Activated naive CD4-positive, alpha-beta T cell treated with anti-CD3 and anti-CD28 coated beads for 36 hours (primary cell): ENCODE measurements at regions not wholly inside any gene's neighbourhood (a gene's known extent, or its start where the extent isn't known, plus 50 kb on each side); places are given as distances from the start of the nearest gene placed in this dataset.

ENCODE experiments used
- CTCF ChIA-PET: fragments of 350-600 bp; sonication (Branson Sonifier 250); formaldehyde crosslinking; loops from one replicate; lab custom pipeline; 2021; ENCODE audit warnings: antibody characterized with exemption; lab: Charles Lee
- DNase-seq: peaks from one replicate; pipeline ENCODE4 v3.0.0-alpha.2; 2020
- H3K27ac Mint-ChIP-seq: one replicate; pipeline ENCODE4 v1.8.0; 2021; ENCODE audit warnings: mild to moderate bottlenecking, mixed read lengths
- H3K27me3 Mint-ChIP-seq: one replicate; pipeline ENCODE4 v1.8.0; 2021; ENCODE audit warnings: low read depth, mixed read lengths
- H3K36me3 Mint-ChIP-seq: one replicate; pipeline ENCODE4 v1.8.0; 2021; ENCODE audit warnings: low read depth, mixed read lengths
- H3K4me1 Mint-ChIP-seq: one replicate; pipeline ENCODE4 v1.8.0; 2021; ENCODE audit warnings: low read depth, mixed read lengths
- H3K4me3 Mint-ChIP-seq: one replicate; pipeline ENCODE4 v1.8.0; 2021; ENCODE audit warnings: mild to moderate bottlenecking, moderate library complexity, mixed read lengths
- H3K9me3 Mint-ChIP-seq: one replicate; pipeline ENCODE4 v1.8.0; 2021; ENCODE audit warnings: mixed read lengths
- intact Hi-C: fragments of 100-400 bp; cut with micrococcal nuclease; formaldehyde crosslinking; loops from one replicate; pipeline ENCODE4 v1.15.1; 2023

DNA sequence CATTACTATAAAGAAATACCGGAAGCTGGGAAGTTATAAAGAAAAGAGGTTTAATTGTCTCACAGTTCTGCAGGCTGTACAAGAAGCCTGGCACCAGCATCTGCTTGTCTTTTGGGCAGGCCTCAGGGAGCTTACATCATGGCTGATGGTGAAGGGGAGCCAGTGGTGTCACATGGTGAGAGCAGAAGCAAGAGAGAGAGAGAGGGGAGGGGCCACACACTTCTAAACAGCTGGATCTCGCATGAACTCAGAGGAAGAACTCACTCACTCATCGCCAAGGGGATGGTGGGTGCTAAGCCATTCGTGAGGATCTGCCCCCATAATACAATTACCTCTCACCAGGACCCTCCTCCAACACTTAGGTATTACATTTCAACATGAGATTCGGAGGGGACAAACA lies 51.8 kb upstream of the ANKRD34C start:
- H3K27me3 Mint-ChIP-seq: peaks cover 11% of the 10 kb centered on the region
- DNase-seq: no peak
- CTCF ChIA-PET: no interaction called here
- H3K27ac Mint-ChIP-seq: no peak overlapping the region
- no peak overlapping the region for H3K4me3 Mint-ChIP-seq
- intact Hi-C loops: no loop called here
- no peaks in the 10 kb centered on the region for H3K4me1 Mint-ChIP-seq
- H3K36me3 Mint-ChIP-seq: peaks cover 2% of the 10 kb centered on the region
- peaks cover 15% of the 10 kb centered on the region for H3K9me3 Mint-ChIP-seq

DNA sequence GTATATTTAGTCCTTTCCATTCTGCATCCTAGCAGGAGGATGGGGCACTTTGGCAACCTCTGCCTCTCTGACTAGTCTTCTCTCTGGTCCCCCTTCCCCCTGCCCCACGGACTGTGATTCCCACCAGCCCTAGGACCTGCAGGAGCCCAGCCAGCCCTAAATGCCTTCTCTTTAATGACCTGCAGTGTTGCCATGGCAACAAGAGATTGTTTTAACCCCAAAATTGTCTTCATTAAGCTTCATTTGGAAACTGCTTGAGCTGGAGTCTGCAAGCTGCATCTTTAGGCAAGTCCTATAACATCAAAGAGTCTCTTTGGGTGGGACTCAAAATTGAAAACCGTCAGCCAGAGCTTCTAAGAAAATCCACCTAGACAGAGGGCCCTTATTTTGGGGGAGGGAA lies 59.7 kb upstream of the ANKRD34C start:
- peaks cover 23% of the 10 kb centered on the region for H3K27me3 Mint-ChIP-seq
- CTCF ChIA-PET: interaction anchor here (0.7 to 1.2 kb wide), 2 partner anchors 38 kb away, joined by 3 read pairs; no protein-coding TSS in a partner anchor
- no peak overlapping the region for H3K4me3 Mint-ChIP-seq
- no peak overlapping the region for H3K27ac Mint-ChIP-seq
- DNase-seq: no peak
- intact Hi-C loops: no loop called here
- no peaks in the 10 kb centered on the region for H3K4me1 Mint-ChIP-seq
- H3K9me3 Mint-ChIP-seq: no peaks in the 10 kb centered on the region
- no peaks in the 10 kb centered on the region for H3K36me3 Mint-ChIP-seq

DNA sequence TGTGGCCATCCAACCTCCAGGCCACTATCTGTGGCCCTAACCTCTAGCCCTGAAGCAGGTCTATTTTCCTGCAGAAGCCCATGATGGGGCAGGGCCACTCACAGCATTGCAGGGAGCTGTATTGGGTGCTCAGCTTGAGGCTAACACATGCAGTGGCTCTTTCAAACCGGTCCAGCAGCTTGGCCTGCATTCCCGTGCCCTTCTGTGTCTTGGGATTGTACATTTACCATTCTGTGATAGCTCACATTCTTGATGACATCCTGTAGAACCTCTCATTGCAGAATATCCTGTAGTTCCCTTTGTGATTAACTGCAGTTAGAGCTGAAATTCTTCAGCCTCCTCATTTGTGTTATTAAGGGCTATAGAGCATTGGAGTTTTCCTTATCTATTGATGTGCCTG lies 60.8 kb upstream of the ANKRD34C start:
- Mint-ChIP-seq H3K9me3 (peaks cover 6% of the 10 kb centered on the region), H3K27me3 (peaks cover 25% of the 10 kb centered on the region), H3K36me3 (peaks cover 1% of the 10 kb centered on the region), H3K27ac (no peak overlapping the region), H3K4me1 (no peaks in the 10 kb centered on the region), H3K4me3 (no peak overlapping the region)
- intact Hi-C loops: no loop called here
- CTCF ChIA-PET: interaction anchor here (1.2 kb wide), 1 partner anchor 37 kb away, joined by 3 read pairs; no protein-coding TSS in a partner anchor
- DNase-seq: no peak

DNA sequence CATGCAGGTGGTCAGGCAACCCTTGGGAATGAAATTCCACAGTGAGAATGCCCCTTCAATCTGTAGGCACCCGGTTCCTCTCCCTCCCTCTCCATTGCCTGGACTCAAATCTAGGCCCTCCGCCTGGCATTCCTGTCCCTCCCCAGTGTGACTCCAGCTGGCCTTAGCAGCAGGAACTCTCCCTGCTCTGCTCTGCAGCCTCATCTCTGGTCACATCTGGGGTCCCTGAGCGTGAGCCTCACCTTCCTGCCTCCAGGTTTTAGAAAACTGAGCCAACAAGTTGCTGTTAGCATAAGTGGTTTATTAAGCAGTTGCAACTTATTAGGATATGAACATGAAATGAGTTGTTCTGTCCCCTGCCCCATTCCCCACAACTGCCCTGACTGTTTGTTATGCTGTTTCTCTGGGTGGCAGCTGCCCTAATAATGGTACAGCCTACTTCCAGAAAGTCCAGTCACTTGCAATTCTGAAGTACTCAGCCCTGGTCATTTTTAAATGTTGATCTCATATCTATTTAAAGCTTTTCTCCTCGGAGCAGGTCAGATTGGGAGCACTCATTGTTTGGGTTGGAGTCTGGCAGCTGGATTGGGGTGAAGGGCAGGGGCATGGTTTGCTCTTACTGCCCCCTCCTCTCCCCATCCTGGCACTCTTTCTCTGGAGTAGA lies 63.0 kb upstream of the ANKRD34C start:
- DNase-seq: no peak
- Mint-ChIP-seq H3K4me1 (no peaks in the 10 kb centered on the region), H3K27ac (no peak overlapping the region), H3K9me3 (peaks cover 6% of the 10 kb centered on the region), H3K4me3 (no peak overlapping the region), H3K27me3 (peaks cover 23% of the 10 kb centered on the region), H3K36me3 (peaks cover 1% of the 10 kb centered on the region)
- CTCF ChIA-PET: no interaction called here
- intact Hi-C loops: no loop called here

DNA sequence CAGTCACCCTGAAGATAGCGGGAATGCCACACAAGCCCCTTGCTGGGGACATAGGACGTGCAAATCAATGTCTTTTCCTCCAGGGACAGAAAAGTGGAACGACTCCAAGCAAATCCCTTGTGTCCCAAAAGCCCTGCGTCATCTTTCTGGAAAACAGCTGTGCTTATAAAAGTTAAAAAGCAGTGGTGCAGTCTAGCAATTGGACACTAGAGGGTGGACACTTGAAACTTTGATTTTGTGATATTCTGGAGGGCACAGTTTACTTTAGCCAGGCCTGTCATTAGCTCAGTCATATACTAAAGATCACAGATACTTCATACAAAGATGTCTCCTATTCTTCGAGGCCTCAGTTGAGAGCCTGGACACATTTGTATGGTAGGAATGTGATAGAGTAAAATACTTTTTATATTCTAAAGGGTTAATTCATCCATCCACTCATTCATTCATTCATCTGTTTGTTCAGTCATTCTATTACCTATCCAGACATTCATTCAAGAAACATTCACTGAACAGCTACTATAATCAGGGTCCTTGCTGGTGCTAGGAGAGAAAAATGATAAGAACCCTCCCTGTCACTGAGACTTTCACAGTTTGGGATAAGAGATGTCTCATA lies 63.8 kb upstream of the ANKRD34C start:
- Mint-ChIP-seq H3K27ac (no peak overlapping the region), H3K4me1 (no peaks in the 10 kb centered on the region), H3K4me3 (no peak overlapping the region), H3K27me3 (peaks cover 18% of the 10 kb centered on the region), H3K36me3 (peaks cover 1% of the 10 kb centered on the region), H3K9me3 (peaks cover 6% of the 10 kb centered on the region)
- DNase-seq: no peak
- CTCF ChIA-PET: no interaction called here
- intact Hi-C loops: no loop called here

DNA sequence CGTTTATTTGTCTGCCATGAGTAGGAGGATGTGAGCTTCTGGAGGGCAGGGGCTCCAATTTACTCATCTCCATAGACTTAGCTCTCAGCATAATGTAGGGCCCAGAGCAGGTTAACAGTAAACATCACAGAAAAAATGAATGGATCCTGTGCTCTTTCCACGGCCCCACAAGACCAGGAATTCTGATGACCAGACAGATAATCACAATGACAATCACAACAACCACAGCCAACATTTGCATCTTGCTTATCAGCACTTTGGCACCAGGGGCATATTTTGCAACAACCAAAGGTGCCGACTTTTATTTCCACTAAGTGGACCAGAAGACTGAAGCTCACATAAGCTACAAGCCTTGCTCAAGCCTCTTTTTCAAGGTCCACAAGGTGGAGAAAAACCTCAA lies 68.9 kb upstream of the ANKRD34C start:
- H3K27ac Mint-ChIP-seq: no peak overlapping the region
- DNase-seq: no peak
- CTCF ChIA-PET: no interaction called here

DNA sequence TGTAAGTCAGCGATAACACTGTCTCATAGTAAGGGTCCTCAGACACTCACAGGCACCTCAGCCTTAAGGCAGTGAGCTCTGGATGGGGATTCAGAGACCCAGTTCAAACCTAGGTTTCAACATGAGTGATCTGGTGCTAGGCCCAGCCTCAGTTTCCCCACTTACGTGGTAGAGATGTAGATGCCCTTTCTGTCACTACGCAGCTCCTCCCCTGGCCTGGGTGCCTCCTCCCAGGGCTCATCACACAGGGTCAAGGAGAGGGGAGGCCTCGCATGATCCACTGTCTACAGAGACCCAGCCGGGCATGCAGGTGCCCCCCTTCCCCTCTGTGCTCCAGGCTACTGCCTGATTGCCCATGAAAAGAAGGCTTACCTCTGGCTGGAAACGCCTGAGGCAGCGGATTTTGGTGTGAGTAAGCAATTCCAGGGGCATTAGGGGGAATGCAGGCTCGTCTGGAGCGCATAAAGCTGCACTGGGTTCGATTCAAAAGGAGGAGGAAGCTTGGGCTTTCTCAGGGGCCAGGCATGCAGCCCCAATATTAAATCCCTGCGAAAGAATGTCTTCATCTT lies 69.8 kb upstream of the ANKRD34C start:
- H3K36me3 Mint-ChIP-seq: peaks cover 1% of the 10 kb centered on the region
- CTCF ChIA-PET: no interaction called here
- DNase-seq: no peak
- peaks cover 37% of the 10 kb centered on the region for H3K27me3 Mint-ChIP-seq
- H3K9me3 Mint-ChIP-seq: peaks cover 6% of the 10 kb centered on the region
- H3K4me3 Mint-ChIP-seq: no peak overlapping the region
- H3K27ac Mint-ChIP-seq: no peak overlapping the region
- H3K4me1 Mint-ChIP-seq: no peaks in the 10 kb centered on the region
- intact Hi-C loops: no loop called here

More for the DNA sequence above, 68.9 kb upstream of the ANKRD34C start:
- H3K36me3 Mint-ChIP-seq: peaks cover 1% of the 10 kb centered on the region
- no peaks in the 10 kb centered on the region for H3K4me1 Mint-ChIP-seq
- intact Hi-C loops: no loop called here
- H3K4me3 Mint-ChIP-seq: no peak overlapping the region
- H3K9me3 Mint-ChIP-seq: peaks cover 6% of the 10 kb centered on the region
- peaks cover 32% of the 10 kb centered on the region for H3K27me3 Mint-ChIP-seq

DNA sequence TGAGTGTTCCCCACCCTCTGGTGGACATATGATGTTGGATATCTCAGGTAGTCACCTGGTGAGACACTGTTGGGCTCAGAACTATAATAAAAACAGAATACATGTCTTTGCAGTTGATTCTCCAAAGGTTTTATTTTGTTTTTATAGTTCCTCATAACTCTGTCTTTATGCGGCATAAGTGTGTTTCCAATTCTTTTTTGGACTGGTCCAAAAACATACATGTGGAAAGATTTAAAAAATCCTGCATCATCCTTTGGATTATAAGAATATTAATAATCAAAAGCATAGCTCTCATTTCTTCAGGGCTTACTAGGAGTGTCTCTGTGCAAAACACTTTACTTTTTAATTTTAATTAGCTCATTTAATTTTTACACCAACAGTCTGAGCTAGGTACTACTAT lies 71.0 kb upstream of the ANKRD34C start:
- CTCF ChIA-PET: interaction anchor here (0.9 kb wide), 1 partner anchor 27 kb away, joined by 3 read pairs; no protein-coding TSS in a partner anchor
- Mint-ChIP-seq H3K27ac (no peak overlapping the region), H3K36me3 (no peaks in the 10 kb centered on the region), H3K4me3 (no peak overlapping the region), H3K4me1 (no peaks in the 10 kb centered on the region), H3K27me3 (peaks cover 36% of the 10 kb centered on the region), H3K9me3 (no peaks in the 10 kb centered on the region)
- intact Hi-C loops: no loop called here
- DNase-seq: no peak

DNA sequence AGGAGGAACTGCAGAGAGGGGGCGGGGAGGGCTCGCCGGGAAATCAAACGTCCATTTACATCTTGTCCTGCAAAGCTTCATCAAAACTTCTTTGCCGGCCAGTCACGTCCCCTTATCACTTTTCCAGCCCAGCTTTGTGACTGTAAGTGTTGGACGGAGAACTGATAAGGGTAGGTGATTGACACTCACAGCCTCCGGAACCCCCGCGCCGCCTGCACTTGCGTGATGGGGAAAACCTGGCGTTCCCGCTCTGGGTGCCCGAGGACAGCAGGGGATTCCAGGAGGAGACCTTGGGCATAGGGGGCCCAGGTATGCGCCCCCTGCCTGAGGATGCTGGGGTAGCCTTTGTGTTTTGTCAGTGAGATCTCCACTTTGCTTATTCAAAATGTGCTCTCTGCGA lies 72.8 kb upstream of the ANKRD34C start:
- CTCF ChIA-PET: no interaction called here
- H3K27me3 Mint-ChIP-seq: peaks cover 30% of the 10 kb centered on the region

DNA sequence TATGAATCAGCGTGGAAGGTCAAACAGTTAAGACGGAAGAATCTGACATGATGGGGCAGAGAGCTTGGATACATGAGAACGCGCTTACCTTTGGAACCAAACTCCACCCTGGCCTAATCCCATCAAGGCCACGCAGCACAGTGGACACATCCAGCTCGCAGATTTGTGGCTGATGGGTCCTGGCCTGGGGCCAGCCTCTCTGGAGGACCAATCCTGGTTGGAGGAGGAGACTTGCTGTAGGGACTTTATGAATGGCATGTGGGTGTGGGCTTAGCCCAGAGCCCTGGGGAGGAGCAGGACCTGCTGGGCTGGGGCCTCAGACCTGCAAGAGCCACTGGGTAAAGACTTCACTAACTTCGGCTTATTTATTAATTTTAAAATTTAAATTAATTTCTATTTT lies 73.4 kb upstream of the ANKRD34C start:
- intact Hi-C loops: no loop called here

More for the DNA sequence above, 72.8 kb upstream of the ANKRD34C start:
- H3K4me1 Mint-ChIP-seq: no peaks in the 10 kb centered on the region
- H3K4me3 Mint-ChIP-seq: no peak overlapping the region
- no peak for DNase-seq
- intact Hi-C loops: no loop called here
- H3K36me3 Mint-ChIP-seq: no peaks in the 10 kb centered on the region
- H3K27ac Mint-ChIP-seq: no peak overlapping the region
- H3K9me3 Mint-ChIP-seq: no peaks in the 10 kb centered on the region

DNA sequence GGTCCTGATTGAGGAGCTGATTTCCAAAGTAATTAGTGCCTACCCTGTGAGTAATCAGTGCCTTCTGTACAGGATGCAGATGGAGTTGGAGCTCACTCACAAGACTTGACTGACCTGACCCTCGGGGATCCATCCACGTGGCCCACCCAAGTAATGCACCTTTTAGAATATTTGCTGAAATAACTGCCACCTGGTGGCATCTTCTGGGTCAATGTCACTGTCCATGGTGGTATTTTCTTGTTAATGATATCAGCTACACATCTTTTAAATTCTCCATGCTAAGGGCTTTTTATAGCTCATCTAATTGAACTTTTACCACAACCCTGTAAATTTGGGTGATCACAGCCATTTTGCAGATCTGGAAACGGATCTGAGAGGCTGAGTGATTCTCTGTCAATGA lies 74.3 kb upstream of the ANKRD34C start:
- H3K4me3 Mint-ChIP-seq: no peak overlapping the region
- H3K27ac Mint-ChIP-seq: no peak overlapping the region
- H3K27me3 Mint-ChIP-seq: peaks cover 30% of the 10 kb centered on the region
- CTCF ChIA-PET: interaction anchor here (0.8 to 4.4 kb wide), 3 partner anchors 9 to 24 kb away, joined by 3 to 27 read pairs (median 3); no protein-coding TSS in a partner anchor
- H3K36me3 Mint-ChIP-seq: no peaks in the 10 kb centered on the region
- H3K9me3 Mint-ChIP-seq: no peaks in the 10 kb centered on the region
- DNase-seq: no peak
- H3K4me1 Mint-ChIP-seq: no peaks in the 10 kb centered on the region
- intact Hi-C loops: no loop called here

More for the DNA sequence above, 73.4 kb upstream of the ANKRD34C start:
- peaks cover 30% of the 10 kb centered on the region for H3K27me3 Mint-ChIP-seq
- no peak overlapping the region for H3K4me3 Mint-ChIP-seq
- no peak overlapping the region for H3K27ac Mint-ChIP-seq
- no peaks in the 10 kb centered on the region for H3K36me3 Mint-ChIP-seq
- CTCF ChIA-PET: interaction anchor here (1.0 kb wide), 1 partner anchor 16 kb away, joined by 3 read pairs; no protein-coding TSS in a partner anchor
- H3K4me1 Mint-ChIP-seq: no peaks in the 10 kb centered on the region
- H3K9me3 Mint-ChIP-seq: no peaks in the 10 kb centered on the region
- no peak for DNase-seq

DNA sequence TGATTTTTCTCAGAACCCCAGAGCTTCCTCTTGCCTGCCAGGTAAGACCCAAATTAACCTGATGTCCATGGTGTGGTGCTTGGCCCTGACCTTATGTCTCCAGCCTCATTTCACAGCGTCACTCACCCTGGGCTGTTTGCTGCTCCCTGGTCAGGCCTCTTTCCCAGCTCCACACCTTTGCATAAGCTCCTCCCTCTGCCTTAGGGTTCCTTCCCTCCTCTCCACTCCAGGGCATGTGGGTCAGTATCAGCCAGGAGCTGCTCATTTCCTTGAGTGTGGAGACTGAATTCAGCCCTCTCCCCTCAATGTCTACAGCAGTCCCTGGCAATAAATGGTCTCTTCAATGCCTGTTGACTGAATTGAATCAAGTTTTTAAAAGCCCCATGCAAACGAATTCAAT lies 75.6 kb upstream of the ANKRD34C start:
- no peaks in the 10 kb centered on the region for H3K9me3 Mint-ChIP-seq
- H3K27ac Mint-ChIP-seq: no peak overlapping the region
- peaks cover 25% of the 10 kb centered on the region for H3K27me3 Mint-ChIP-seq
- DNase-seq: no peak
- no peak overlapping the region for H3K4me3 Mint-ChIP-seq
- H3K36me3 Mint-ChIP-seq: no peaks in the 10 kb centered on the region
- intact Hi-C loops: no loop called here
- no peaks in the 10 kb centered on the region for H3K4me1 Mint-ChIP-seq
- CTCF ChIA-PET: interaction anchor here (4.4 kb wide), 1 partner anchor 23 kb away, joined by 27 read pairs; no protein-coding TSS in a partner anchor
